Testis (tissue), 2 donors: ENCODE measurements at regions not wholly inside any gene's neighbourhood (a gene's known extent, or its start where the extent isn't known, plus 50 kb on each side); places are given as distances from the start of the nearest gene placed in this dataset.
"Not testable (repeated sequence)": the region's sequence is repeated elsewhere in the genome, so short reads cannot be mapped to it uniquely, and the experiment has no call there.

Source experiments
- DNase-seq: peaks from one replicate; pipeline ENCODE4 v3.0.0-alpha.2; 2019
- H3K27ac ChIP-seq, 2 donors: fragments of 200-600 bp; sonication (generic); one replicate each; pipeline ENCODE4 v1.5.1; 2019
- H3K27me3 ChIP-seq: fragments of 200-600 bp; sonication (generic); one replicate; pipeline ENCODE4 v1.5.1; 2019
- H3K36me3 ChIP-seq: fragments of 200-600 bp; sonication (generic); one replicate; pipeline ENCODE4 v1.5.1; 2017; ENCODE audit warnings: low read depth; ENCODE audit errors: missing control alignments
- H3K4me1 ChIP-seq: fragments of 200-600 bp; sonication (generic); one replicate; pipeline ENCODE4 v1.5.1; 2019
- H3K4me3 ChIP-seq, 2 donors: fragments of 200-600 bp; sonication (generic); one replicate each; pipeline ENCODE4 v1.5.1; 2017 to 2019
- H3K9me3 ChIP-seq: fragments of 200-600 bp; sonication (generic); one replicate; pipeline ENCODE4 v1.5.1; 2017
- CTCF ChIP-seq, 3 experiments: fragments of 450-650 bp in 2 of 3; fragments of 200-600 bp in 1 of 3; sonication (generic) in 1 of 3; IDR thresholded peaks; one replicate each; pipeline ENCODE4 v1.5.1; 2016 to 2019; ENCODE audit warnings: antibody characterized with exemption in 3 of 3, mild to moderate bottlenecking in 2 of 3, moderate library complexity in 1 of 3
- POLR2A ChIP-seq: fragments of 450-650 bp; IDR thresholded peaks from one replicate; pipeline ENCODE4 v1.6.1; 2017; ENCODE audit warnings: antibody characterized with exemption, mild to moderate bottlenecking, moderate library complexity
- WGBS, 2 donors: methylation state at CpG; one replicate each; pipeline ENCODE4 v1.1.5; 2018; 5-methylcytosine and 5-hydroxymethylcytosine counted together
- intact Hi-C: fragments of 100-400 bp; cut with DNase I; formaldehyde crosslinking; loops from one replicate; pipeline ENCODE4 v1.15.1; 2023; ENCODE audit warnings: low total_unique reads

- Histone ChIP-seq H3K36me3 (no peaks in the 10 kb centered on the region), H3K4me1 (no peaks in the 10 kb centered on the region), H3K9me3 (no peaks in the 10 kb centered on the region), H3K27me3 (no peaks in the 10 kb centered on the region), H3K4me3 (no peak overlapping the region), H3K27ac (no peak overlapping the region)
- 84 to 97% methylated on average over 6 of the region's 6 CpGs for WGBS, 2 donors
- TF ChIP-seq POLR2A (no peak), CTCF (IDR thresholded peaks at IDR 0.05) (no peak)
- no peak for DNase-seq
- intact Hi-C loops: no loop called here
Observed at GRCh38 chr12:127802271-127802670, 464.7 kb upstream of the TMEM132C start.

GRCh38 chr12:127803545-127803944 lies 463.4 kb upstream of the TMEM132C start:
- intact Hi-C loops: no loop called here
- no peaks in the 10 kb centered on the region for H3K4me1 ChIP-seq
- no peak for DNase-seq
- H3K27me3 ChIP-seq: no peaks in the 10 kb centered on the region
- no peak overlapping the region for H3K27ac ChIP-seq
- 57 to 65% methylated on average over 3 of the region's 3 CpGs for WGBS, 2 donors
- H3K36me3 ChIP-seq: no peaks in the 10 kb centered on the region
- no peaks in the 10 kb centered on the region for H3K9me3 ChIP-seq
- TF ChIP-seq CTCF (IDR thresholded peaks at IDR 0.05) (no peak), POLR2A (no peak)
- no peak overlapping the region for H3K4me3 ChIP-seq

GRCh38 chr12:127809275-127809674 lies 457.7 kb upstream of the TMEM132C start:
- Histone ChIP-seq H3K9me3 (no peaks in the 10 kb centered on the region), H3K4me3 (no peak overlapping the region), H3K27me3 (no peaks in the 10 kb centered on the region), H3K36me3 (no peaks in the 10 kb centered on the region), H3K27ac (no peak overlapping the region), H3K4me1 (no peaks in the 10 kb centered on the region)
- no peak for DNase-seq
- no peak for TF ChIP-seq POLR2A
- no peak for TF ChIP-seq CTCF (IDR thresholded peaks at IDR 0.05)
- WGBS, 2 donors: 35 to 57% methylated on average over 1 of the region's 1 CpG
- intact Hi-C loops: no loop called here

GRCh38 chr12:127810041-127810440 lies 456.9 kb upstream of the TMEM132C start:
- 82 to 90% methylated on average over 4 of the region's 4 CpGs for WGBS, 2 donors
- Histone ChIP-seq H3K4me3 (no peak overlapping the region), H3K4me1 (no peaks in the 10 kb centered on the region), H3K9me3 (no peaks in the 10 kb centered on the region), H3K27me3 (no peaks in the 10 kb centered on the region), H3K36me3 (no peaks in the 10 kb centered on the region), H3K27ac (no peak overlapping the region)
- no peak for DNase-seq
- no peak for TF ChIP-seq POLR2A
- TF ChIP-seq CTCF (IDR thresholded peaks at IDR 0.05): no peak
- intact Hi-C loops: no loop called here

- not testable (repeated sequence) for H3K27ac ChIP-seq
- whole genome bisulfite sequencing, 2 donors: 67 to 69% methylated on average over 4 of the region's 4 CpGs
Observed at GRCh38 chr12:127810459-127810858, 456.5 kb upstream of the TMEM132C start.

More at GRCh38 chr12:127810459-127810858, 456.5 kb upstream of the TMEM132C start:
- DNase-seq, H3K4me1 ChIP-seq, H3K4me3 ChIP-seq, H3K9me3 ChIP-seq, H3K27me3 ChIP-seq, H3K36me3 ChIP-seq, intact Hi-C loops: not testable (repeated sequence)
